IMR-90 (cell line): ENCODE measurements at regions not wholly inside any gene's neighbourhood (a gene's known extent, or its start where the extent isn't known, plus 50 kb on each side); places are given as distances from the start of the nearest gene placed in this dataset.

Experiments
- ATAC-seq: fragments of 200-7000 bp; cut with Tn5 transposase; 2 replicates; pipeline ENCODE4 v1.9.1; 2020; ENCODE audit warnings: low read depth, mild to moderate bottlenecking, moderate library complexity
- BruUV-seq: library from RNA; stranded (reverse); fragments of 400-500 nt; replicated peaks from 2 replicates; lab custom pipeline; 2021; lab: Mats Ljungman, UMichigan
- CTCF ChIA-PET: fragments of 300-600 bp; formaldehyde crosslinking; extraction: SDS; loops from one replicate; lab custom pipeline; 2021; ENCODE audit warnings: antibody characterized with exemption; lab: Yijun Ruan, JAX
- POLR2A ChIA-PET: fragments of 300-600 bp; sonication (Branson Sonifier 250); formaldehyde crosslinking; loops from one replicate; lab custom pipeline; 2022; ENCODE audit warnings: antibody characterized with exemption; ENCODE audit not compliant: unreplicated experiment; lab: Charles Lee
- DNase-seq: peaks from one replicate; pipeline ENCODE4 v3.0.0; 2013
- H2AFZ ChIP-seq: replicated peaks from 2 replicates; pipeline ENCODE3; 2013; ENCODE audit warnings: low read length, mild to moderate bottlenecking; ENCODE audit not compliant: poor library complexity
- H2AK5ac ChIP-seq: 2 replicates; pipeline ENCODE4 v1.6.1; 2013; ENCODE audit warnings: low read depth, low read length, inconsistent platforms
- H2AK9ac ChIP-seq: replicated peaks from 2 replicates; pipeline ENCODE3; 2013; ENCODE audit warnings: mild to moderate bottlenecking, low read depth, low read length, moderate library complexity; ENCODE audit not compliant: poor library complexity
- H2BK120ac ChIP-seq: 2 replicates; pipeline ENCODE4 v1.6.1; 2013; ENCODE audit warnings: low read depth, low read length, inconsistent platforms
- H2BK15ac ChIP-seq: 3 replicates; pipeline ENCODE4 v1.6.1; 2013; ENCODE audit warnings: low read depth, low read length, inconsistent platforms
- H2BK20ac ChIP-seq: 2 replicates; pipeline ENCODE4 v1.6.1; 2013; ENCODE audit warnings: low read depth, mild to moderate bottlenecking, inconsistent platforms, low read length, moderate library complexity
- H2BK5ac ChIP-seq: 2 replicates; pipeline ENCODE4 v1.6.1; 2013; ENCODE audit warnings: mild to moderate bottlenecking, low read depth, low read length, inconsistent platforms; ENCODE audit not compliant: poor library complexity, severe bottlenecking
- H3K14ac ChIP-seq: replicated peaks from 2 replicates; pipeline ENCODE4 v1.6.1; 2013; ENCODE audit warnings: low read depth, low read length, inconsistent platforms
- H3K18ac ChIP-seq: 2 replicates; pipeline ENCODE4 v1.6.1; 2013; ENCODE audit warnings: low read depth, low read length, control low read depth
- H3K23ac ChIP-seq: 2 replicates; pipeline ENCODE4 v1.6.1; 2013; ENCODE audit warnings: low read depth, low read length, inconsistent platforms
- H3K27ac ChIP-seq: 2 replicates; pipeline ENCODE4 v1.5.1; 2013; ENCODE audit warnings: mild to moderate bottlenecking, control low read depth, low read length; ENCODE audit not compliant: insufficient read depth
- H3K27me3 ChIP-seq: 2 replicates; pipeline ENCODE4 v1.6.1; 2013; ENCODE audit warnings: low read length; ENCODE audit not compliant: control insufficient read depth, insufficient read depth
- H3K36me3 ChIP-seq: 2 replicates; pipeline ENCODE4 v1.6.1; 2013; ENCODE audit warnings: low read length, mixed read lengths; ENCODE audit not compliant: control insufficient read depth, insufficient read depth
- H3K4ac ChIP-seq: 2 replicates; pipeline ENCODE4 v1.6.1; 2013; ENCODE audit warnings: low read depth, low read length, inconsistent platforms
- H3K4me1 ChIP-seq: 2 replicates; pipeline ENCODE4 v1.6.1; 2013; ENCODE audit warnings: low read length, mixed read lengths; ENCODE audit not compliant: control insufficient read depth, insufficient read depth
- H3K4me2 ChIP-seq: 2 replicates; pipeline ENCODE4 v1.6.1; 2013; ENCODE audit warnings: low read depth, mild to moderate bottlenecking, control low read depth, low read length, moderate library complexity
- H3K4me3 ChIP-seq: 2 replicates; pipeline ENCODE4 v1.5.1; 2013; ENCODE audit warnings: low read depth, mild to moderate bottlenecking, control low read depth, low read length, moderate library complexity; ENCODE audit not compliant: insufficient read depth
- H3K56ac ChIP-seq: 2 replicates; pipeline ENCODE4 v1.6.1; 2013; ENCODE audit warnings: low read length, inconsistent platforms; ENCODE audit not compliant: insufficient read depth; ENCODE audit errors: extremely low read depth
- H3K79me1 ChIP-seq, 2 experiments: 2 replicates each; pipeline ENCODE4 v1.6.1; 2013; ENCODE audit warnings: low read length in 2 of 2, inconsistent platforms in 1 of 2, low read depth in 1 of 2
- H3K9ac ChIP-seq: 2 replicates; pipeline ENCODE4 v1.6.1; 2013; ENCODE audit warnings: low read depth, low read length, control low read depth
- H3K9me1 ChIP-seq: 2 replicates; pipeline ENCODE4 v1.6.1; 2013; ENCODE audit warnings: low read length, inconsistent platforms; ENCODE audit not compliant: insufficient read depth
- H3K9me3 ChIP-seq: 2 replicates; pipeline ENCODE4 v1.6.1; 2013; ENCODE audit warnings: low read length; ENCODE audit not compliant: control insufficient read depth, insufficient read depth
- H4K20me1 ChIP-seq: 2 replicates; pipeline ENCODE4 v1.6.1; 2013; ENCODE audit warnings: low read length, inconsistent platforms; ENCODE audit not compliant: insufficient read depth
- H4K5ac ChIP-seq: 2 replicates; pipeline ENCODE4 v1.6.1; 2013; ENCODE audit warnings: mild to moderate bottlenecking, low read depth, low read length, control low read depth
- H4K8ac ChIP-seq, 2 experiments: 2 replicates each; pipeline ENCODE4 v1.6.1; 2013; ENCODE audit warnings: low read depth in 2 of 2, low read length in 2 of 2, control low read depth in 1 of 2, inconsistent platforms in 1 of 2
- H4K91ac ChIP-seq: 2 replicates; pipeline ENCODE4 v1.6.1; 2013; ENCODE audit warnings: low read depth, low read length, inconsistent platforms; ENCODE audit not compliant: insufficient read depth
- BHLHE40 ChIP-seq: fragments of 150-350 bp; IDR thresholded peaks from 2 replicates; pipeline ENCODE4 v1.6.1; 2016; ENCODE audit warnings: mild to moderate bottlenecking, low read depth, low read length
- CEBPB ChIP-seq: IDR thresholded peaks from 2 replicates; pipeline ENCODE4 v1.6.1; 2012; ENCODE audit warnings: low read depth, low read length, improper control_type of control experiment
- CHD1 ChIP-seq: IDR thresholded peaks from 2 replicates; pipeline ENCODE4 v1.6.1; 2012; ENCODE audit warnings: low read depth, low read length, improper control_type of control experiment
- RAD21 ChIP-seq: IDR thresholded peaks from 2 replicates; pipeline ENCODE4 v1.6.1; 2012; ENCODE audit warnings: low read length, improper control_type of control experiment
- RFX5 ChIP-seq: IDR thresholded peaks from 2 replicates; pipeline ENCODE4 v1.8.0; 2012; ENCODE audit warnings: low read depth, mild to moderate bottlenecking, low read length, moderate library complexity
- SMC3 ChIP-seq: fragments of 150-350 bp; IDR thresholded peaks from 2 replicates; pipeline ENCODE4 v1.6.1; 2016; ENCODE audit warnings: low read depth, mild to moderate bottlenecking, antibody characterized with exemption, low read length, moderate library complexity
- WGBS, 2 experiments: methylation state at CpG; one replicate each; pipeline versions ENCODE4 v1.1.5 to v1.1.7; 2013; ENCODE audit warnings: missing lambda C conversion rate in 2 of 2; ENCODE audit not compliant: insufficient read length in 1 of 2; ENCODE audit errors: extremely low coverage in 2 of 2; 5-methylcytosine and 5-hydroxymethylcytosine counted together
- dilution Hi-C: fragments of 300-500 bp; cut with HindIII; formaldehyde crosslinking; loops from one replicate; pipeline ENCODE4 v1.14.3; 2018; ENCODE audit warnings: low sequenced_read_pairs; ENCODE audit not compliant: unreplicated experiment
- in situ Hi-C: fragments of 300-500 bp; cut with MboI; formaldehyde crosslinking; loops from 3 replicates; pipeline ENCODE4 v1.14.3; 2019; ENCODE audit warnings: low sequenced_read_pairs, inconsistent platforms, mixed read lengths
- intact Hi-C: fragments of 100-400 bp; cut with micrococcal nuclease; formaldehyde crosslinking; loops from 2 replicates; pipeline ENCODE4 v1.10.0; 2022

- H2BK5ac ChIP-seq, result no peak overlapping the region
- peaks cover 2% of the 10 kb centered on the region; the same call in 1 of the 2 replicates for H3K4me1 ChIP-seq
- no peak overlapping the region for H3K18ac ChIP-seq
- H3K27ac ChIP-seq, result no peak overlapping the region
- DNase-seq (no peak), ATAC-seq (no peak)
- intact Hi-C loops, result no loop called here
- WGBS, 2 experiments, result 100% methylated on average over 1 of the region's 2 CpGs; no CpG with 5 or more reads in 1 of the 2 experiments
- no peak overlapping the region for H2AK5ac ChIP-seq
- TF ChIP-seq CEBPB (no peak), BHLHE40 (no peak), CHD1 (no peak), RFX5 (no peak), RAD21 (no peak), SMC3 (no peak)
- no peaks in the 10 kb centered on the region for H3K9me1 ChIP-seq
- H4K20me1 ChIP-seq, result no peaks in the 10 kb centered on the region
- H3K4ac ChIP-seq, result no peak overlapping the region
- H2AK9ac ChIP-seq, result no peak overlapping the region
- no peaks in the 10 kb centered on the region for H3K27me3 ChIP-seq
- H3K79me1 ChIP-seq, result no peaks in the 10 kb centered on the region
- no peak overlapping the region for H4K91ac ChIP-seq
- no peak overlapping the region for H4K8ac ChIP-seq
- no TSS peak for BruUV-seq
- no peaks in the 10 kb centered on the region for H3K9me3 ChIP-seq
- ChIA-PET POLR2A (no interaction called here), CTCF (no interaction called here)
- no peak overlapping the region for H3K4me3 ChIP-seq
- in situ Hi-C loops, result no loop called here
- no peak overlapping the region for H2BK120ac ChIP-seq
- H2AFZ ChIP-seq, result no peak overlapping the region
- H2BK15ac ChIP-seq, result no peak overlapping the region
- H3K14ac ChIP-seq, result no peak overlapping the region
- dilution Hi-C loops, result no loop called here
- no peak overlapping the region for H3K56ac ChIP-seq
- no peak overlapping the region for H3K4me2 ChIP-seq
- no peaks in the 10 kb centered on the region for H3K36me3 ChIP-seq
- H4K5ac ChIP-seq, result no peak overlapping the region
- no peak overlapping the region for H3K9ac ChIP-seq
- H2BK20ac ChIP-seq, result no peak overlapping the region
- H3K23ac ChIP-seq, result no peak overlapping the region
These were observed 275.9 kb downstream of the SLC16A7 start for GRCh38 chr12:59871779-59872178.
